GM21529 (cell line): ENCODE measurements at regions not wholly inside any gene's neighbourhood (a gene's known extent, or its start where the extent isn't known, plus 50 kb on each side); places are given as distances from the start of the nearest gene placed in this dataset.
A peak's percentile ranks its signal among the peaks of the same experiment; 100 is the strongest.
"Not testable (repeated sequence)": the region's sequence is repeated elsewhere in the genome, so short reads cannot be mapped to it uniquely, and the experiment has no call there.

Experiments used
- ATAC-seq: cut with Tn5 transposase; IDR thresholded peaks from one replicate; pipeline ENCODE4 v1.9.1; 2021; ENCODE audit not compliant: unreplicated experiment

DNA sequence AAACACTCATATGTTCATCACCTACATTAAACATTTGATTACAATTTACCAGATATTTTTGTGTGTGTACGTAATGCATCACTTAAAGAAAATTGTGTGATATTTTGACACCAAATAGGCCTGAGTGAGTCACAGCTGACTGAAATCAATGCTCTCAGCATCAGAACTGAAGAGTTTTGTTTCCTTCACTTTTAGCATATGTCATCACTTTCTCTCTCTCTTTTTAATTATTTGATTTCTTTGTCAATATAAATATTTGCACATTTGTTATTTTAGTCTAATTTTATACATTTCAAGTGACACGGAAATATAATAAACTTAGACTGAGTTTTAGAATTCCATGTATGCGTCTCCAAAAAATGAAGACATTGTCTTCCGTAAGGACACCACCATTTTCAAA is 545.3 kb downstream of the PTPRC start:
- no peak for ATAC-seq

- ATAC-seq = no peak
Measured at GRCh38 chr1:199194862-199195261, 556.0 kb downstream of the PTPRC start.

- ATAC-seq = no peak
Measured at GRCh38 chr1:199197695-199198094, 558.9 kb downstream of the PTPRC start.

DNA sequence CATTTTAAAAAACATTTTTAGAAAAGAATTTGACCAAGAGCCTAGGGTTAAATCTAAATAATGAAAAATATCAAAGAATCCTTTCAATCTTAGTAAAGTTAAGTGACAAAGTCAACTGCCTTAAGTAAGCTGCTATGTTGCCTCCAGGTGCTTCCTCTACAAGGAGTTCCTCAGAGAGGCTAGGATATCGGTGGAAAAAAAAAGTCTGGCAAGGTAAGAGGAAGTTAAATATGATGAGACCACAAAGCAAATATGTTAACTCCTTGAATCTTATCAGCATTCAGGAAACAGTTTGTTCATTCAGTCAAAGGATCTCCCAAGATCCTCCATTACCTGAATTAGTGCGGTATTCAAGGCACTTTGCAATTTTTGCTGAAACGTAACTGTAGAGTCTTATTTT is 563.5 kb downstream of the PTPRC start:
- no peak for ATAC-seq

DNA sequence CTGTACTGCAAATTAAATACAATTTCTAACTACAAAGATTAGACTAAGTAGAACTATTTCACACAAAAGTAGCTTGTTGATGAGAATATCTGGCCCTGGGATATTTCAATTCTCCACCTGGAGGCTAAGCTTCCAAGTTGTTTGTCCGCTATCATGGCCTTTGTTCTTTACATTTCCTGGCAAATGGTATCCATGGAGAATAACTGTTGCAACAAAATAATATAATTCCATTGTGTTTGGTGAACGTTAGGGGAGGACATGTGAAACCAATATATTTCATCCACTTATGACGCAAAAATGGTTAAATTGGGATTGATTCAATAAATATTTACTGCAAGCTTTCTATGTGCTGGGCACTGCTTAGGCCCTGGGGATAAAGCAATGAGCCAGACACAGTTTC is 565.4 kb downstream of the PTPRC start:
- ATAC-seq = no peak

GRCh38 chr1:199205740-199206441 is 567.1 kb downstream of the PTPRC start:
- ATAC-seq = no peak

DNA sequence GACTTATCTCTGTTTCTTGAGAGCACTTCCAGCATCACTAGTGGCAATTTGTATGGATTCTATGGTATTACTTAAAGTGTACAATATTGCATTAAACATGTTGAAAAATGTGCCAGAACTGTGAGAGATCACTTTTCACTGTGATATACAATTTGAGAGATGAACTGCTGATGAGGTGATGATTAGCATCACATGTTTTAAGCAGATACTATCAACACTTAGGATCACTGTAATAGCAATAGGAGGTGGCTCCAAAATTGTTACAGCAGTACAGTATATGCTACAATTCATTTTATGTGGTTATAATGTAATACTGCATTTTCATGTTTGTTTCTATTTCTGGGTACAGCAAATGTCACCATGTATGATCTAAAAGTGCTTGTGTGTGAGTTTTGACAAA is 570.0 kb downstream of the PTPRC start:
- ATAC-seq = no peak

DNA sequence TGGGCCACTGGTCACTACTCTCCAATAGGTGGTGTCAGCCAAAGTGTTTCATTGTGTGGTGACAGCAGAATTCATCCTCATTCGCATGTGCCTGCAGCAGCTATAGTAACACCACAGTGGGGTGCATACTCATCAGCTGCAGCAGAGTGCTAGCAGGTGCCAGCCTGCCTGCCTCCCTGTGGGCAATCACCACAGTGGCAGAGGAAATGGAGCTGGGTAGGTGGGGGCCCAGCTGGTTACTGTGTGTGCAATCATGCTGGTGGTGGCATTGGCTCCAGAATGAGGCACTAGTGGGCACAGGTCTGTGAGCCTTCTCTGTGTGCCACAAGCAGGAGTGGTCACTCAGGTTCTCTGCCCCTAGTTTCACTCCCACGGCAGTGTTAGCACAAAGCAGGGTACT is 579.2 kb downstream of the PTPRC start:
- ATAC-seq = no peak

DNA sequence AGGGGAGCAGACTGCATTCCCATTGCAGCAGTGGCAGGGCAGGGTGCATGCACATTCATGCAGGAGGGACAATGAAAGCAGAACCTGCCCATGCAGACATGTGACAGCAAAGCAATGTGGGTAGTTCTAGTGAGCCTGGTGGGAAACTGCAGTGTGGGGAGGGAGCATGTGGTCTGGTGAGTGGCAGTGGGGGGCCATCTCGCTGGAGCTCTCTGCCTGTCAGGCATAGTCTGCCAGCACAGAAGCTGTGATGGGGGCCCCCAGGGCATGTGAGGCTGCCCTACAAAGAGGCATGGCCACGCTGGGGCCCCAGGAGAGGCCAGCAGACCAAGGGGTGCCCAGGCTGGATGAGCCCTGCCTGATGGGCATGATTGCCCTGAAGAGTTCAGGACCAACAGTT is 579.7 kb downstream of the PTPRC start:
- no peak for ATAC-seq

- ATAC-seq = no peak
Measured at GRCh38 chr1:199220031-199220430, 581.2 kb downstream of the PTPRC start.

DNA sequence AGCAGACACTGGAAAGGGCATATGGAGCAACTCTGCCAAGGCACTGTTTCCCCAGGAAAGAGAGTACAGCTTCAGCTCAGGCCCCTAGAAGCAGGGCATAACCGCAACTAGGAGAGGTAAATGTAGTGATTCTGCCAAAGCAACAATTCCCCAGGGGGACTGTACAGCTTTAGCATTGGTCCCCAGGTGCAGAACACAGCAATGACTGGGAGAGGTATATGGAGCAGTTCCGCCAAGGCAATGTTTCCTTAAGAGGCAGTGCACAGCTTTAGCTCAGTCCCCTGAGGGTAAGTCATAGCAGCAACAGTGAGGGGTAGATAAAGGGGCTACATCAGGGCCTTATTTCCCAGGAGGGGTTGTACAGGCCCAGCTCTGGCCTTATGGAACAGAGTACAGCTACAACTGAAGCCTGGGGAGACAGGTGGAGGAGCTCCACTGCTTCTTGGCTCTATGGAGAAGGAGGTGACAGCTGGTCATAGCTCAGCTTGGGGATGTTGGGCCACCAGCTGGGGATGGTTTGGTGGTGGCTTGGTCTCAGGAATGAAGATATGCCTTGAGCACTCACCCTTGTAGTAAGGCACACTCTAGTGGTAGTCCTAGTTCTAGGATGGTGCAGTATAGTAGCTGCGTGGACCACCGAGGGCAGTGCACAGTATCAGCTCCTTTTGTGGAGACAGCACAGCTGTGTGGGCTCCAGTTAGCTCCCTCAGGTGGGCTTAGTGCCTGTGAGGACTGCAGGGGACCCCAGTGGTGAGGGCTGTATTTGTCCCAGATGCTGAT is 582.7 kb downstream of the PTPRC start:
- no peak for ATAC-seq

- no peak for ATAC-seq
Measured at GRCh38 chr1:199223936-199224335, 585.1 kb downstream of the PTPRC start.

GRCh38 chr1:199226163-199226562 is 587.3 kb downstream of the PTPRC start:
- ATAC-seq = peak; percentile 78

- no peak for ATAC-seq
Measured at GRCh38 chr1:199242147-199242546, 603.3 kb downstream of the PTPRC start.

DNA sequence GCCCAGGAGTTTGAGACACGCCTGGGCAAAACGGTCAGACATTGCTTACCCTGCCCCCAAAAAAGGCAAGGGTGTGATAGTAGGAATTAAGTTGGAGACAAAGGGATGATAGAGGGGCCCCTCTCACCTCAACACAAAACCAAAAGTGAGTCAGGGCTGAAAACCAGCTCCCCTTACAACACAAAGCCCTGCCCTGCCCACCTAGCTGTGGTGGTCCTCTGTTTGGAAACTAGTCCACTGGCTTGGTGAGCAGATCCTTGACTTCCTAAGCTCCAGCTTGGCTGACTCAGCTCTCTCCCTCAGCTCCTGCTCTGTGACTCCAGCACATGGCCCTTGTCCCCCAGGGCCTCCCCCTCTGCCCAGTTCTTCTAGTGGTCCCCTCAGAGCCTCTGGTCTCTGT is 603.8 kb downstream of the PTPRC start:
- ATAC-seq = no peak

- peak; percentile 100 for ATAC-seq
Measured at GRCh38 chr1:199243423-199244061, 604.7 kb downstream of the PTPRC start.

DNA sequence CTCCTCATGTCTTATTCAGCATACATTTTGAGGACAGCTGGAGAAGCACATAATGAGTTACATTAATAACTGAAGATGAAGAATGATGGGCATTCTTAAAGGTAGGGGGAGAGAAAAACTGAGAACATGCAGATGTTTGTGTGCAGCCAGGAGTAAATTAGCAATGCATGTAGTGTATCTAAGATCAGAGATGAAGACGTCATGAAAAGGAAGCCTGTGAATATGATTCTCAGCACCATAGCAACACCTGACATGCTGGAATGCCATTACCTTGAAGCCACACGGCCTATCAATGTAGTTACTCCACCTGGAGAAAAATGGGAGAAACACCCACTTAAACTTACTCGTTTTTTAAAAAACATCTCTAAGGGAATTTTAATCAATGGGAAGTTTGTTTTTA is 607.1 kb downstream of the PTPRC start:
- ATAC-seq = no peak

GRCh38 chr1:199246716-199247115 is 607.9 kb downstream of the PTPRC start:
- ATAC-seq = no peak

DNA sequence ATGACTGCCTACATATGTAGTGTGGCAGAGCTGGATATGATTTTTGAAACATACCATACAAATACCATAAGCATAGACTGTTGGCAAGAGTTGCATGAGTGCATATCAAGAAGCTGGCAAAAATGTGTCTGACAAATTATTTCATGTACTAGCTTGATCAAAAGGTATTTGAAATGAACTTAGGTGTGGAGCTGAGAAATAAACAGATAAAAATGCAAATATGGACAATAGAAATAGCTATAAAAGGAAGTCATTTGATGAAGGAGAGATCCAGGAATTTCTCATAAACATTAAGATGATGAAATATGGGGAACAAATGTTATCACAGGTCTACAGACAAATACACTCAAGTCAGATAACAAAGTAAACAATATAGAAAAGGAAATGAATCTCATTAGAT is 609.1 kb downstream of the PTPRC start:
- ATAC-seq = no peak

DNA sequence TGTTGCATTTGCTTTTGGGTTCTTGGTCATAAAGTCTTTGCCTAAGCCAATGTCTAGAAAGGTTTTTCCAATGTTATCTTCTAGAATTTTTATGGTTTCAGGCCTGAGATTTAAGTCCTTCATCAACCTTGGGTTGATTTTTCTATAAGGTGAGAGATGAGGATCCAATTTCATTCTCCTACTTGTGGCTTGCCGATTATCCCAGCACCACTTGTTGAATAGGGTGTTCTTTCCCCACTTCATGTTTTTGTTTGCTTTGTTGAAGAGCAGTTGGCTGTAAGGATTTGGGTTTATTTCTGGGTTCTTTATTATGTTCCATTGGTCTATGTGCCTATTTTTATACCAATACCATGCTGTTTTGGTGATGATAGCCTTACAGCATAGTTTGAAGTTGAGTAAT is 615.2 kb downstream of the PTPRC start:
- not testable (repeated sequence) for ATAC-seq

DNA sequence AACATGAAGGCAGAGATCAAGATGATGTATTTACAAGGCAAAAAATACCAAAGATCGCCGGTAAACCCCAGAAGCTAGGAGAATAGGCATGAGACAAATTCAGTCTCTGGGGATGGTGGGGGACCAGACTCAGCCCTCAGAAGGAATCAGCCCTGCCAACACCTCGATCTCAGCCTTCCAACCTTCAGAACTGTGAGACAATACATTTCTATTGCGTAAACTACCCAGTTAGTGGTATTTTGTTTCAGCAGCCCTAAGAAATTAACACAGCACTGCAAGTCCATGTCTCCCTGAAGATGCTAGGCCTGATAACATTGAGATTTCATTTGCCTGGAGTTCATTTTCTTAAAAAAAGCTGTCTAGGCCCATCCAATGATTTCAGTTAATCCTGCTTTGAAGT is 622.5 kb downstream of the PTPRC start:
- no peak for ATAC-seq

DNA sequence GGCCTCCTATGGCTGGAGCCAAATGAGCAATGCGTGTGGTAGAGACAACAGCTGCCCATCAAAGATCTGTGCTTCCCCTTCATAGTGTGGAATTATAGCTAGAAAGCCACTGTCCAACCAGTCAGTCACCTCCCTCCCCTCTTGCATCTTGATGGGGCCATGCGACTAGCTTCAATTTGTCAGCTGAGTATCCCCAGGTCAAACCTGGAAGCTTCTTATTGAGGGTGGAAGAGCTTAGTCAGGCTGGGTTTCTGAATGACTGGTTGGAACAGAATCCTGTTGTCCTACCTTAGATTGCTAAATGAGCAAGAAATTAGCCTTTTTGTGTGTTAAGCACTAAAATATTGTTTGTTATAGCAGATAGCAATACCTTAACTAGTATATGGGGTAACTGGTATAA is 625.4 kb downstream of the PTPRC start:
- ATAC-seq = no peak
